HG03439 (cell line): ENCODE measurements at regions not wholly inside any gene's neighbourhood (a gene's known extent, or its start where the extent isn't known, plus 50 kb on each side); places are given as distances from the start of the nearest gene placed in this dataset.
"Not testable (repeated sequence)": the region's sequence is repeated elsewhere in the genome, so short reads cannot be mapped to it uniquely, and the experiment has no call there.

Experiments
- ATAC-seq: cut with Tn5 transposase; IDR thresholded peaks from one replicate; pipeline ENCODE4 v1.9.1; 2021; ENCODE audit warnings: mild to moderate bottlenecking, moderate library complexity; ENCODE audit not compliant: unreplicated experiment

- no peak for ATAC-seq
Measured at GRCh38 chr15:57875347-57875746, 168.8 kb downstream of the POLR2M start.

GRCh38 chr15:57878573-57878972, 172.1 kb downstream of the POLR2M start:
- ATAC-seq, result no peak

DNA sequence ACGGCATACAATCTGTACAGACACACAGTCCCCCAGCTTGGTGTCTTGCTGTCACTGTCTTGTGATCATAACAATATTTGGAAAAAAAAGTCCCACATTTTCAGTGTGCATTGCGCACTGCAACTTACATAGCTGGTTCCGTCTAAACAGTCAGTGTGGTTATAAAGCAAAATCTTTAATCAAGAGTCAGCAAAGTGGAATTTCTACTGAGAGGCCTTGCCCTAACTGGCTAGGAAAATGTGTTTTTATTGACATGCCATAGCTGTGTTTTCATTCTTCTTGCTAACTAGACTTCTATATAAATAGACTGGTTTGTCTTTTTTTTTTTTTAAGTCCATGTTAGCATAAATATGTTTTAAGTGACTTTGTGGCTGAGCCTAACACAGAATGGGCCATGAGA, 174.8 kb downstream of the POLR2M start:
- no peak for ATAC-seq

DNA sequence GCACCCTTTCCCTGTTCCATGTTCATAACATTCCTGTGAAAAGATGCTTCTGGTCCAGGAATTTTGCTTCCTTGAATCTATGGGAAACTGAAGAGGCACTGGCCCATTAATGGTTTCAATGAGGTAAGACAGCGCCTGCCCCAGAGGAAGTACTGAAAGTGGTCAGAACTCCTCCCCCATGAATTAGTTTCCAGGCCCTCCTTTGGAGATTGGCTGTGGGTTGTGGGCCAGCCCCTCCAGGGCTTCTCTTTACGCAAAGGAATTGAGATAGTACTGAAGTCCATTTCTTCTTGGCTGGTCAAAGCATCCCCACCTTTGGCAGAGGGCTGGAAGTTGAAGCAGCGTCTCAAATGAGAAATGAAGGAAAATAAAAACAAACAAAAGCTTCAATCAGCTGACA, 175.5 kb downstream of the POLR2M start:
- ATAC-seq, result no peak

DNA sequence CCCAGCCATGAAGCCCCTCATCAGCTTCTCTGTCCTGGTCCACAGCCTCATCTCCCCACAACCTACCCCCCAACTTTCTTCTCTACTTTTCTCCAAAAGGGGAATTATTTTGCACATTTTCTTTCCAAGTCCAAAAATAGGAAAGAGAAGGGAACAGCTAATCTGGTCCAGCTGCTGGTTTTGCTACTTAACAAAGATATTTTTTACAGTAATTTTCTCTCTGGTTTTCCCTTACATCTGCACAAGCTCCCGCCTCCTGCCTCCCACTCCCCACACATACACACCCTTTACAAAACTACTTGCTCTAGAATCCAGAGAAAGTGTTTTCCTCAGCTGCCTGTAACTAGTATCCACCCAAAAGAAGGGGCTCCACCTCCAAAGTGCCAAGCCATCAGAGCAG, 177.2 kb downstream of the POLR2M start:
- ATAC-seq, result no peak

DNA sequence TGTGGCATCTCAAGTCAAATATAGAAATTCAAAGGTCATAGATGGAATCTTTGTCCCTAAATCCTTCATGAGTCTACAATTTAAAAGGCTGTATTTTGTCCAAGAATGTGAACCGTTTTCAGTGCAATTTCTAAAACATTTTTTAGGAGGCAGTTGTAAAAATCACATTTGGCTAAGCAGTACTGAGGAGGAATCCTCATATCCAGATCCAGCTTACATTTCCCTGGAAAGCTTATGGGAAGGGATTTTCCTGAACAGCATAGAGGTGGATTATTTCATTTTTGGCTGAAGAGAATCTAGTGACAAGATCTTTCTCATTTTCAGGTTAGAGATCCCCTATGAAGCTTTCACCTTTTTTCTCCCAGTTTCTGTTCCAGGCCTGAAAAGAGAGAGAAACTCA, 178.4 kb downstream of the POLR2M start:
- ATAC-seq, result no peak

DNA sequence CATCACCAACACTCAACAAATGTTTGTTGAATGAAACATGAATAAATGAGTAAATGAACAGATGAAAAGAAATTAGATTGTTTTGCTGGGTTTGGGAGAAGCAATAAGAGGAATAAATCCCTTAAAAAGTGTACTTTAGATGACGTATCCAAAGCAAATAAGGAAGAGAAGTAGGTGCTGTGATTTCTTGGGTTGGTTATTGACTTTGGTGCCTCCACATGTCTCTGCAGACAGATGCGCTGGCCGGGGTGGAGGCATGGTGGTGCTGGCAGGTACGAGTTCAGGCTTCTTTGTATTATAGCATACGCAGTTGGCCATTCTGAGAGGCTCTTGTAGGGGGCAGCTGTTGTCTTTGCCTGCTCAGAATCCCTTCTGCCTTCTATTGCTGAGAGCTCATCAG, 178.9 kb downstream of the POLR2M start:
- ATAC-seq, result no peak

DNA sequence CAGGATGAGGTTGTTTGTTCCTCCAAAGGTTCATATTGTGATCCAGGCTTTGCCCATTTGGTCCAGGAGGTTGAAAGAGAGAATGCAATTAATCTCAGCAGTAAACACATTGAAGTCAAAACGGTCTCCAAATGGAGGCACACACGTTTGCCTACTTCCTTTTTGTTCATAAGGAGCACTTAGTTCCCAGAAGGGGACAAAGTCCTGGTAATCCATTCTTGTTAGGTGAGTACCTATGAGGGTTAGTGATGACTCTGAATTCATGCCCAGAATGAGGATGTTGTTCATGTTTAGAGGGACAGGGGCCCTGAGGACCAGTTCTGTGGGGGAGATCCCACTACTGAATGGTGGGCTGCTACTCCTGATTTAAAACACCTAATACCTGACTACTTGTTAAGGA, 177.7 kb downstream of the ALDH1A2 start:
- ATAC-seq, result no peak

- ATAC-seq, result no peak
Measured at GRCh38 chr15:57890351-57890750, 175.2 kb downstream of the ALDH1A2 start.

DNA sequence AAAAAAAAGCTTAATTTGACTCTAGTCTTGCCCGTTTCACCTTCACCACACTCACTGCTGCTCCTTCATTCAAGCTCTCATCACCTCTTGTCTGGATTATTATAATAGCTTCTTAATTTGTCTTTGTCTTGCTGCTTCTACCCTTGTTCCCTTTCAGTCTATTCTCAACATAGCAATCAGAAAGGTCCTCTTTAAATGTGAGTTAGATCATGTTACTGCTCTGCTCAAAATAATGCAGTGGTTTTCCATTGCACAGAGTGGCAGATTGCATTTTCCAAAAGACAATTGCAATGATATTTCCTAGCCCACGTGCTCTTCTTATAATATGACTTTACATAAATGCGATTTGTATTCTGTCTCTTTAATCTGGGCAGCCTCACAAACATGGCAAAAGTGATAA, 174.6 kb downstream of the ALDH1A2 start:
- no peak for ATAC-seq

DNA sequence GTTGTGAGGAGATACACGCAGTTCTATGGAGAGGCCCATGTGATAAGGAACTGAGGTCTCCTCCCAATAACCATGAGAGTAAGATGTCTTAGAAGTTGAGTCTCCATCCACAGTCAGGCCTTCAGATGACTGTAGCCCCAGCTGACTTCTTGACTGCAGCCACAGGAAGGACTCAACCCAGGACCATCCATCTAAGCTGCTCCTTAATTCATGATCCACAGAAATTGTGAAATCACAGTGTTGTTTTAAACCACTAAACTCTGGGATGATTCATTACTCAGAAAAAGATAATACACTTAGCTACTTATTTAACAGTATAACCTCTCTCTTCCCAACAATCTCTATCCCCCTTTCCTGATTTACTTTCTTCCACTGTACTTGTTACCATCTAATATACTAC, 173.3 kb downstream of the ALDH1A2 start:
- no peak for ATAC-seq

GRCh38 chr15:57893040-57893439, 172.5 kb downstream of the ALDH1A2 start:
- ATAC-seq, result no peak

- no peak for ATAC-seq
Measured at GRCh38 chr15:57895291-57895690, 170.2 kb downstream of the ALDH1A2 start.

- ATAC-seq, result no peak
Measured at GRCh38 chr15:57896114-57896513, 169.4 kb downstream of the ALDH1A2 start.

DNA sequence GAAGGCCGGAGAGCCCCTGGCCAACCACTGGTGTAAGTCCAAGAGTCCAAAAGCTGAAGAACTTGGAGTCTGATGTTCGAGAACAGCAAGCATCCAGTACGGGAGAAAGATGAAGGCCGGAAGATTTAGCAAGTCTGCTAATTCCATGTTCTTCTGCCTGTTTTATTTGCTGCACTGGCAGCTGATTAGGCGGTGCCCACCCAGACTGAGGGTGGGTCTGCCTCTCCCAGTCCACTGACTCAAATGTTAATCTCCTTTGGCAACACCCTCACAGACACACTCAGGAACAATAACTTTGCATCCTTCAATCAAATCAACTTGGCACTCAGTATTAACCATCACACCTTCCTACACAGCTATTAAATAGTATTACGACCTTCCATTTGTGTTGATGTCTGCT, 168.6 kb downstream of the ALDH1A2 start:
- ATAC-seq, result not testable (repeated sequence)

DNA sequence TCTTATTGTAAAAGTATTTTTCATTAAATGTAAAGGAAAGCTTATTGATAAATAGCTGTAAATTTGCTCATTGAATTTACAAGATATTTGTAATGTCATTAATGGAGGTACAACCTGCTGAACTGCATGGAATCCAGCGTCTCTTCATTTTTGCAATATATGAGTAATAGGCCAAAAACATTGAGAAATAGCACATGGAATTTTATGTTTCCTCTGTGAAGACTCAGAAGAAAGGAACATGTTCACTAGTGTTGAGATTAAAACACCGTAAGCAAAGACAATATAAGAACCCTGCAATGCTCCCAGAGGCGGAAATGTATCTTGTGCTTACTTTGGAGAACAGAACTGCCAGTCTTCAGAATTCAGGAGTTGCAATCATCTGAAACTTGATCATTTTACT, 167.6 kb downstream of the ALDH1A2 start:
- ATAC-seq, result no peak

GRCh38 chr15:57902155-57902554, 163.4 kb downstream of the ALDH1A2 start:
- ATAC-seq, result no peak
